Glutamatergic neuron (in vitro differentiated cells): ENCODE measurements at regions not wholly inside any gene's neighbourhood (a gene's known extent, or its start where the extent isn't known, plus 50 kb on each side); places are given as distances from the start of the nearest gene placed in this dataset.

Experiments
- DNase-seq: peaks from one replicate; pipeline ENCODE4 v3.0.0; 2022
- H3K27ac Mint-ChIP-seq: one replicate; pipeline ENCODE4 v1.8.0; 2020; ENCODE audit warnings: mild to moderate bottlenecking, mixed read lengths, inconsistent platforms; ENCODE audit not compliant: unreplicated experiment
- H3K27me3 Mint-ChIP-seq: one replicate; pipeline ENCODE4 v1.8.0; 2020; ENCODE audit warnings: mild to moderate bottlenecking, moderate library complexity, mixed read lengths, inconsistent platforms; ENCODE audit not compliant: unreplicated experiment
- H3K36me3 Mint-ChIP-seq: one replicate; pipeline ENCODE4 v1.8.0; 2020; ENCODE audit warnings: mild to moderate bottlenecking, mixed read lengths, inconsistent platforms; ENCODE audit not compliant: unreplicated experiment
- H3K4me1 Mint-ChIP-seq: one replicate; pipeline ENCODE4 v1.8.0; 2020; ENCODE audit warnings: mild to moderate bottlenecking, low read depth, mixed read lengths, inconsistent platforms; ENCODE audit not compliant: unreplicated experiment
- H3K4me3 Mint-ChIP-seq: one replicate; pipeline ENCODE4 v1.8.0; 2020; ENCODE audit warnings: mild to moderate bottlenecking, mixed read lengths, inconsistent platforms; ENCODE audit not compliant: unreplicated experiment
- H3K9me3 Mint-ChIP-seq: one replicate; pipeline ENCODE4 v1.8.0; 2020; ENCODE audit warnings: mild to moderate bottlenecking, moderate library complexity, mixed read lengths, inconsistent platforms; ENCODE audit not compliant: unreplicated experiment
- TF ChIP-seq, protein P1 (sequence below): fragments of 200-600 bp; sonication (generic); IDR thresholded peaks from one replicate; pipeline ENCODE4 v1.5.0; 2021; ENCODE audit not compliant: partially characterized antibody, unreplicated experiment

DNA sequence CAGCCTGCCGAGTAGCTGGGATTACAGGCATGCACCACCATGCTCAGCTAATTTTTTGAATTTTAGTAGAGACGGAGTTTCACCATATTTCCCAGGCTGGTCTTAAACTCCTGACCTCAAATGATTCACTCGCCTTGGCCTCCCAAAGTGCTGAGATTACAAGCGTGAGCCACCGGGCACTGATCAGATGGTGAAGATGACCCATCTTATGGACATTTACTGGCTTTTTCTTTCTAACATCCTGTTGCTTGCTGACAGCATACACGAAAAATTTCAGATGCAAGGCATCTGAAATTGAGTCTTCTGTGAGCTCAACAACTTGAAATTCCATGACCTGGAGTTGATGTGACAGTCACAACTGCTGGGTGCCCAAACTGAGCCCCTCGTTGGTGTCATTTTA lies 859.5 kb upstream of the CNTNAP5 start:
- Mint-ChIP-seq H3K27ac (no peak overlapping the region), H3K4me1 (peaks cover 4% of the 10 kb centered on the region), H3K4me3 (no peak overlapping the region), H3K36me3 (no peaks in the 10 kb centered on the region), H3K9me3 (no peaks in the 10 kb centered on the region), H3K27me3 (no peaks in the 10 kb centered on the region)
- TF ChIP-seq, protein P1, sequence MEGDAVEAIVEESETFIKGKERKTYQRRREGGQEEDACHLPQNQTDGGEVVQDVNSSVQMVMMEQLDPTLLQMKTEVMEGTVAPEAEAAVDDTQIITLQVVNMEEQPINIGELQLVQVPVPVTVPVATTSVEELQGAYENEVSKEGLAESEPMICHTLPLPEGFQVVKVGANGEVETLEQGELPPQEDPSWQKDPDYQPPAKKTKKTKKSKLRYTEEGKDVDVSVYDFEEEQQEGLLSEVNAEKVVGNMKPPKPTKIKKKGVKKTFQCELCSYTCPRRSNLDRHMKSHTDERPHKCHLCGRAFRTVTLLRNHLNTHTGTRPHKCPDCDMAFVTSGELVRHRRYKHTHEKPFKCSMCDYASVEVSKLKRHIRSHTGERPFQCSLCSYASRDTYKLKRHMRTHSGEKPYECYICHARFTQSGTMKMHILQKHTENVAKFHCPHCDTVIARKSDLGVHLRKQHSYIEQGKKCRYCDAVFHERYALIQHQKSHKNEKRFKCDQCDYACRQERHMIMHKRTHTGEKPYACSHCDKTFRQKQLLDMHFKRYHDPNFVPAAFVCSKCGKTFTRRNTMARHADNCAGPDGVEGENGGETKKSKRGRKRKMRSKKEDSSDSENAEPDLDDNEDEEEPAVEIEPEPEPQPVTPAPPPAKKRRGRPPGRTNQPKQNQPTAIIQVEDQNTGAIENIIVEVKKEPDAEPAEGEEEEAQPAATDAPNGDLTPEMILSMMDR = no peak
- DNase-seq = no peak

DNA sequence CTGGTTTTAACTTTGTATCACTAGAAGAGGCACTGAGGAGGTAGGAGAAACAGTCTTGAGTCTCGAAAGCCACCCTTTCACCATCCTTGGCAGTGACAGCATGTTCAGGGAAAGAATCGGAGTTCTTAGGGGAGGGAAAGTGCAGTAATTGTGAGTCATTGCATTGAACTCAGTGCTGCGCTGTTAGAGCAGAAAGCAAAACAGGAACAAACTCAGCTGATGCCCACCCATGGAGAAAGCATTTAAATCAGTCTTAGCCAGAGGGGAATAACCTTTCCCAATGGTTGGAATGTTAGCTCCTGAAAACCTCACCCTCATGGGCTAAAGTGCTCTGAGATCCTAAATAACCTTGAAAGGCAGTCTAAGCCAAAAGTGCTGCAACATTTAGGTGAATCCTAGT lies 845.6 kb upstream of the CNTNAP5 start:
- Mint-ChIP-seq H3K9me3 (no peaks in the 10 kb centered on the region), H3K36me3 (peaks cover 7% of the 10 kb centered on the region), H3K27me3 (no peaks in the 10 kb centered on the region), H3K27ac (no peak overlapping the region), H3K4me3 (no peak overlapping the region), H3K4me1 (no peaks in the 10 kb centered on the region)
- no peak for DNase-seq
- TF ChIP-seq, protein P1 = no peak

DNA sequence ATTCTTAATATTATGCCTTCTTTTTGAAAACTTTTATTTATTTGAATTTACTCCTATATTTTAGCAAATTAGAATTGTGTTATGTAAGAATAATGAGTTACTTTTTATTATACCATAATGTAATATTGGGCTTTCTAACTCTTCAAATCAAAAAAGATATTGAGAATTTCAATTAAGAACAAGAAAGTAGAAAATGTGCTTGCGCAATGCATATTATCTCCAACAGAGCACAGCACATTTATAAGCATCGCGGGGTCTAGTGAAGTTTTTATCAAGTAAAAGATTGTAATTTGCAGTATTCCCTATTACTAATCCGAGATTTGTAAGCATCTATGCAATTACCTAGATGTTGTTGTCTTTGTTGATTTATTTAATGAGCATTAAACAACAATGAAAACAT lies 829.1 kb upstream of the CNTNAP5 start:
- TF ChIP-seq, protein P1 = no peak
- H3K27me3 Mint-ChIP-seq = no peaks in the 10 kb centered on the region
- no peak overlapping the region for H3K4me3 Mint-ChIP-seq
- H3K9me3 Mint-ChIP-seq = no peaks in the 10 kb centered on the region
- DNase-seq = no peak
- no peaks in the 10 kb centered on the region for H3K36me3 Mint-ChIP-seq
- H3K27ac Mint-ChIP-seq = no peak overlapping the region
- no peaks in the 10 kb centered on the region for H3K4me1 Mint-ChIP-seq

DNA sequence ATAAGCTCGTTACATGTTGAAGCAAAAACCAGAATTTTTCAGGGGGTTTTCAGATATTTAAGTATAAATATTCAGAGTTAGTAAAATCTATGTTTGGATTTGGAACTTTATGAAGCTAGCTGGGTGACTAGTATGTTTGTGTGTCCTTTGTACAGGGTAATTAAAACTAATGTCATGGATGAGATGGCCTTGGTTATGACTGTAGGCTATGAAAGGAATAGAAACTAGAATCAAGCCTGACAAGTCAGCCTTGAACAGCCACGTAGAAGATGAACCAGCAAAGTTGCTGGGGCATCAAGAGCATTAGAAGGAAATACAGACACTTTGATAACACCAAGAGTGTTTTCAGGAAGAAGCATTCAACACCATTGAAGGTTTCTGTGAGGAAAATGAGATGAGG lies 825.1 kb upstream of the CNTNAP5 start:
- no peaks in the 10 kb centered on the region for H3K27me3 Mint-ChIP-seq
- TF ChIP-seq, protein P1 = no peak
- no peak overlapping the region for H3K4me3 Mint-ChIP-seq

DNA sequence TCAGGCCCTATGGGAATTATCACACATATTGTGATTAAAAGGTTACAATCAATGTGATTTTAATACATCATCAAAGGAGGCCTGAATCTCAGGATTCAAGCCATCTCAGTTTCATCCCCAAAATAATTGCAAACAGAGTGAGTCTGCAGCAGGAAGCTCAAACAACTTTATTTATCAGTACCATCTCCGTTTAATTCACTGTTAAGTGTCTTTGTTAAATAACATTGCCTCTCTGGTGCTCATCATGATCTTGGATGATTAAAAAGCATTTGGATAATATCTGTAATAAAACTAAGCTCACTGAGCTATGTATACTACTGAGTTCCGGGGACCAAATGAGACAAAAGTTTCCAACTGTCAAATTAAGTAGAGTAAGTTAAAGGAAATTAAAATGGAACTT lies 817.8 kb upstream of the CNTNAP5 start:
- TF ChIP-seq, protein P1 = no peak
- Mint-ChIP-seq H3K27ac (no peak overlapping the region), H3K36me3 (no peaks in the 10 kb centered on the region), H3K9me3 (no peaks in the 10 kb centered on the region), H3K27me3 (no peaks in the 10 kb centered on the region), H3K4me3 (no peak overlapping the region), H3K4me1 (no peaks in the 10 kb centered on the region)
- no peak for DNase-seq

More for the DNA sequence above, 825.1 kb upstream of the CNTNAP5 start:
- Mint-ChIP-seq H3K36me3 (no peaks in the 10 kb centered on the region), H3K4me1 (no peaks in the 10 kb centered on the region), H3K9me3 (no peaks in the 10 kb centered on the region), H3K27ac (no peak overlapping the region)
- DNase-seq = no peak
